ENCODE measurements at regions not wholly inside any gene's neighbourhood (a gene's known extent, or its start where the extent isn't known, plus 50 kb on each side); places are given as distances from the start of the nearest gene placed in this dataset.
"Not testable (repeated sequence)": the region's sequence is repeated elsewhere in the genome, so short reads cannot be mapped to it uniquely, and the experiment has no call there.

GRCh38 chr20:56903421-56903820, 274.3 kb downstream of the TFAP2C start:
- ChIA-PET POLR2A (no interaction called here), CTCF (no interaction called here)
- DNase-seq: no peak
- H3K27me3 Mint-ChIP-seq: peaks cover 8% of the 10 kb centered on the region
- no peaks in the 10 kb centered on the region for H3K9me3 Mint-ChIP-seq
- no peaks in the 10 kb centered on the region for H3K36me3 Mint-ChIP-seq (ENCODE audit: low read depth)
- H3K27ac Mint-ChIP-seq: no peak overlapping the region
- H3K4me3 Mint-ChIP-seq: no peak overlapping the region
- no peaks in the 10 kb centered on the region for H3K4me1 Mint-ChIP-seq

- no peaks in the 10 kb centered on the region for H3K4me1 Mint-ChIP-seq
These were observed 274.8 kb downstream of the TFAP2C start for GRCh38 chr20:56903858-56904257.

GRCh38 chr20:56909918-56910714, 281.0 kb downstream of the TFAP2C start:
- no peak for DNase-seq
- H3K4me1 Mint-ChIP-seq: no peaks in the 10 kb centered on the region
- ChIA-PET POLR2A (no interaction called here), CTCF (no interaction called here)
- no peaks in the 10 kb centered on the region for H3K27me3 Mint-ChIP-seq
- no peaks in the 10 kb centered on the region for H3K36me3 Mint-ChIP-seq (ENCODE audit: low read depth)
- H3K4me3 Mint-ChIP-seq: no peak overlapping the region
- H3K27ac Mint-ChIP-seq: no peak overlapping the region
- H3K9me3 Mint-ChIP-seq: no peaks in the 10 kb centered on the region

More at GRCh38 chr20:56903858-56904257, 274.8 kb downstream of the TFAP2C start:
- POLR2A ChIA-PET: no interaction called here
- DNase-seq: no peak
- no peaks in the 10 kb centered on the region for H3K36me3 Mint-ChIP-seq (ENCODE audit: low read depth)
- no peak overlapping the region for H3K4me3 Mint-ChIP-seq
- no peaks in the 10 kb centered on the region for H3K9me3 Mint-ChIP-seq
- H3K27me3 Mint-ChIP-seq: peaks cover 4% of the 10 kb centered on the region
- no peak overlapping the region for H3K27ac Mint-ChIP-seq
- CTCF ChIA-PET: no interaction called here

GRCh38 chr20:56911946-56912345, 282.8 kb downstream of the TFAP2C start:
- H3K27me3 Mint-ChIP-seq: no peaks in the 10 kb centered on the region
- H3K27ac Mint-ChIP-seq: no peak overlapping the region
- ChIA-PET CTCF (no interaction called here), POLR2A (no interaction called here)
- no peaks in the 10 kb centered on the region for H3K36me3 Mint-ChIP-seq (ENCODE audit: low read depth)
- no peaks in the 10 kb centered on the region for H3K9me3 Mint-ChIP-seq
- H3K4me3 Mint-ChIP-seq: no peak overlapping the region
- no peak for DNase-seq
- H3K4me1 Mint-ChIP-seq: no peaks in the 10 kb centered on the region

DNA sequence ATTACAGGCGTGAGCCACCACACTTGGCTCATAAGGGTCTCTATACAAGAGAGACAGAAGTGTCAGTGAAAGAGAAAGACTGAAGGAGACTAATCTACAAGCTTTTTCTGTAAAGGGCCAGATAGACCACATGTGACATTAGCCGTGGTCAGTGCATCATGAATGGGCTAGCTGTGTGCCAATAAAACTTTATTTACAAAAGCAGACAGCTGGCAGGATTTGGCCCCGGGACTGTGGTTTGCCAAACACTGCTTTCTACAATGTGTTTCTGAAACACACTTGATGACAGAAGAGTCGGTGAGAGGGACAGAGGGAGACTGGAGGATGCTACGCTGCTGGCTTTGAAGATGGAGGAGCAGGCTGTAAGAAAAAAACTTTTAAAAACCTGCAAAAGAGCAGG, 285.4 kb downstream of the TFAP2C start:
- no peak overlapping the region for H3K4me3 Mint-ChIP-seq
- no peaks in the 10 kb centered on the region for H3K36me3 Mint-ChIP-seq (ENCODE audit: low read depth)
- CTCF ChIA-PET: no interaction called here
- POLR2A ChIA-PET: no interaction called here
- H3K4me1 Mint-ChIP-seq: no peaks in the 10 kb centered on the region
- H3K27me3 Mint-ChIP-seq: no peaks in the 10 kb centered on the region
- no peak overlapping the region for H3K27ac Mint-ChIP-seq
- no peak for DNase-seq
- no peaks in the 10 kb centered on the region for H3K9me3 Mint-ChIP-seq

GRCh38 chr20:56916345-56916622, 287.2 kb downstream of the TFAP2C start:
- Mint-ChIP-seq H3K27ac (no peak overlapping the region), H3K4me1 (no peaks in the 10 kb centered on the region), H3K27me3 (no peaks in the 10 kb centered on the region), H3K4me3 (no peak overlapping the region), H3K36me3 (ENCODE audit: low read depth) (no peaks in the 10 kb centered on the region), H3K9me3 (no peaks in the 10 kb centered on the region)
- CTCF ChIA-PET: no interaction called here
- DNase-seq: no peak
- POLR2A ChIA-PET: no interaction called here

DNA sequence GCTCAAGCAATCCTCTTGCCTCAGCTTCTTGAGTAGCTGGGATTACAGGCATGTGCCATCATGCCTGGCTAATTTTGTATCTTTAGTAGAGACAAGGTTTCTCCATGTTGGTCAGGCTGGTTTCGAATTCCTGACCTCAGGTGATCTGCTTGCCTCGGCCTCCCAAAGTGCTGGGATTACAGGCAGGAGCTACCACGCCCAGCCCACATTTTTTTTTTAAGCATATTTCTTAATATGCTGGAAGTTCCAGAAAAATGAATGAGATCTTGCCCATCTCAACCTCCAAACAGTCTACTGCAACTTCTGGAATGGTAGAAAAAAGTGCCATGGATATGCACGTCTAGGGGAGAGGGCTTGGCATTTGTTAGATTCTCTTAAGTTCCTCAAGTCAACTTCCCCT, 290.9 kb downstream of the TFAP2C start:
- H3K36me3 Mint-ChIP-seq (ENCODE audit: low read depth); H3K4me1 Mint-ChIP-seq; H3K4me3 Mint-ChIP-seq; DNase-seq; CTCF ChIA-PET; H3K9me3 Mint-ChIP-seq; H3K27ac Mint-ChIP-seq; POLR2A ChIA-PET: not testable (repeated sequence)
- peaks cover 29% of the 10 kb centered on the region for H3K27me3 Mint-ChIP-seq

DNA sequence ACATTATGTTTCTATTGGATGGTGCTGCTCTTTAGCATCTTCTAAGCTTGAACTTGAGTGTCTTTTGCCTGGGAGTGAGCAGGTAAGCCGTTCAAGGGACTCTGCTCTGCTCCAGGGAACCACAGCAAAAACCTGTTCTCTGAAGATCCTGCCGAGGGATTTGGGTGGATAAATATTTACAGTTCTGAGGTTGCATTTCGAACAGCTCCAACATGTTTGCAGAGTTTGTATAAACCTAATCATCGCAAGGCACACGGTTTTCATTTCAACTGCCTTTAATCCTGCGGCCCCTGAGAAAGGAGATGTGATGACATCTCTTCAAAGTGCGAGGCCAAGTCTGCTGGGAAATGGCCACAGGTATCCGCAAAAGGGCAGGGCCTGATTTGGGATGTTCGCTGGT, 293.4 kb downstream of the TFAP2C start:
- ChIA-PET POLR2A (no interaction called here), CTCF (no interaction called here)
- Mint-ChIP-seq H3K4me1 (peaks cover 2% of the 10 kb centered on the region), H3K27me3 (peaks cover 51% of the 10 kb centered on the region), H3K36me3 (ENCODE audit: low read depth) (no peaks in the 10 kb centered on the region), H3K4me3 (no peak overlapping the region), H3K27ac (no peak overlapping the region), H3K9me3 (no peaks in the 10 kb centered on the region)
- DNase-seq: no peak

DNA sequence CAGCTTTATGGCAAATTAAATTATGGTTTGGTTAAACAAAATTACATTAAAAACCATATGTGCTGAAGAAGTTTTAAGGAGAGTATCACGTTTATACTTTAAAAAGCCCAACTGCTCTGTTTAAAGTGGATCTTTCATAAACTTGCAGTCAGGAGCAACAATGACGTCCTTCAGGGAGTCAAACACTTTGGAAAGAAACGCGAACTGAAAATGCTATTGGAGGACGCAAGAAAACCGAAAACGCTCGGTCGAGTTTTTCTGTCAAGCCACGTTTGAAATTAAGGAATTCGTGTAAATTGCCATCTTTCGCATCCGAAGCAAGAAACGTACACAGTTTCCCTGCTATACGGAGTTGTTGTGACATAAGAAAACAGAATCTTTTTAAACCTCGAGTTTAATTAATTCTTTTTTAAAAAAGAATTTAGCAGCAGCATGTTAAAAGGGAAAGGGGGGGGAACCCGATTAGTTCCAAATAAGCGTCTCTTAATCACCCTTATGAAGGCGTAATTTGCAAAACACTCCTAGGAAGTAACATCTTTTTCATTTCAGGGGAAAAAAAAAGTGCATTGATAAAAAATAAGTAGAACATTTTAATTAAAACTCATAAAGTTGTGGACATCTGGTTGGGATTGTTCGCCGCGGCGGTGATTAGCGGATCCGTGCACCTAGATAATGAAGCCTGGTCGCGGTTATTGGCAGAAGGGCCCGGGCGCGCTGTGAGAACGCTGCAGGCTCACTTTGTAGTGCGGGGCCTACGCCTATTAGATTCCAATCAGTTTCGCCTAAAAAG, 295.4 kb downstream of the TFAP2C start:
- Mint-ChIP-seq H3K4me3 (peak overlapping the region; percentile 13), H3K4me1 (peaks cover 2% of the 10 kb centered on the region), H3K27me3 (peaks cover 69% of the 10 kb centered on the region), H3K27ac (no peak overlapping the region), H3K9me3 (no peaks in the 10 kb centered on the region), H3K36me3 (ENCODE audit: low read depth) (no peaks in the 10 kb centered on the region)
- CTCF ChIA-PET: no interaction called here
- POLR2A ChIA-PET: no interaction called here
- DNase-seq: no peak

- Mint-ChIP-seq H3K9me3 (no peaks in the 10 kb centered on the region), H3K4me3 (peak overlapping the region; percentile 13), H3K36me3 (ENCODE audit: low read depth) (no peaks in the 10 kb centered on the region), H3K27me3 (peaks cover 74% of the 10 kb centered on the region), H3K4me1 (peaks cover 2% of the 10 kb centered on the region), H3K27ac (no peak overlapping the region)
- ChIA-PET POLR2A (no interaction called here), CTCF (no interaction called here)
- DNase-seq: no peak
These were observed 296.1 kb downstream of the TFAP2C start for GRCh38 chr20:56925082-56925830.

- H3K4me3 Mint-ChIP-seq: no peak overlapping the region
- POLR2A ChIA-PET: no interaction called here
- no peaks in the 10 kb centered on the region for H3K36me3 Mint-ChIP-seq (ENCODE audit: low read depth)
- no peaks in the 10 kb centered on the region for H3K9me3 Mint-ChIP-seq
- peaks cover 2% of the 10 kb centered on the region for H3K4me1 Mint-ChIP-seq
- H3K27ac Mint-ChIP-seq: peak overlapping the region; percentile 13
- CTCF ChIA-PET: no interaction called here
- no peak for DNase-seq
- H3K27me3 Mint-ChIP-seq: peaks cover 74% of the 10 kb centered on the region
These were observed 296.7 kb downstream of the TFAP2C start for GRCh38 chr20:56925831-56926170.

- Mint-ChIP-seq H3K27ac (no peak overlapping the region), H3K27me3 (peaks cover 74% of the 10 kb centered on the region), H3K4me3 (no peak overlapping the region), H3K9me3 (no peaks in the 10 kb centered on the region), H3K4me1 (peaks cover 2% of the 10 kb centered on the region), H3K36me3 (ENCODE audit: low read depth) (no peaks in the 10 kb centered on the region)
- ChIA-PET POLR2A (no interaction called here), CTCF (no interaction called here)
- DNase-seq: no peak
These were observed 297.4 kb downstream of the TFAP2C start for GRCh38 chr20:56926501-56926900.

DNA sequence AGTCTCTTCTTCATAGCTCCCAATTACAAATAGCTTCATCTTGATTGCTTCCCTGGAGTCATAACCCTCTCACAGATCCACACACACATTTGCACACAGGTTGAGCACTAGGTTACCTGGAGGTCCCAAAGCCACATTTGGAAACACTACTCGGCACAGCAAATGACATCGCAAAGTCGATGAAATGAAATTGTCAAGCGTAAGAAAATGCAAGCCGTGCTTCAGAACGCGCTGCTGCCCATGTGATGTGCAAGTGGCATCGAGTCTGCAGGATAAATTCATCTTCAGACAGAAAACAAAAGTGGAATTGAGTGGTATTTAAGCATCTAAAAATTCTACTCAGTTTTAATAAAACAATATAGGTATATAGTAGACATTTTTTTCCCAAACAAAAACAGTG, 298.0 kb downstream of the TFAP2C start:
- ChIA-PET POLR2A (no interaction called here), CTCF (no interaction called here)
- Mint-ChIP-seq H3K9me3 (no peaks in the 10 kb centered on the region), H3K27ac (no peak overlapping the region), H3K4me1 (peaks cover 2% of the 10 kb centered on the region), H3K36me3 (ENCODE audit: low read depth) (no peaks in the 10 kb centered on the region), H3K27me3 (peaks cover 71% of the 10 kb centered on the region), H3K4me3 (no peak overlapping the region)
- DNase-seq: no peak
